Natural killer cell (primary cell): ENCODE measurements at regions not wholly inside any gene's neighbourhood (a gene's known extent, or its start where the extent isn't known, plus 50 kb on each side); places are given as distances from the start of the nearest gene placed in this dataset.
A peak's percentile ranks its signal among the peaks of the same experiment; 100 is the strongest.
"Not testable (repeated sequence)": the region's sequence is repeated elsewhere in the genome, so short reads cannot be mapped to it uniquely, and the experiment has no call there.

Experiments
- ATAC-seq, 3 donors: fragments of 150-1000 bp in 2 of 3; fragments of 200-7000 bp in 1 of 3; cut with Tn5 transposase; 1 replicate in 1 of 3; 2 replicates in 2 of 3; pipeline ENCODE4 v1.10.0; 2021; ENCODE audit warnings: mild to moderate bottlenecking in 2 of 3, moderate library complexity in 2 of 3
- DNase-seq, 2 donors: peaks; one replicate each; pipeline versions ENCODE4 v3.0.0 to v3.0.0-alpha.2; 2013 to 2021; ENCODE audit warnings: mixed read lengths in 1 of 2
- H3K27ac ChIP-seq: one replicate; pipeline ENCODE4 v1.5.1; 2013; ENCODE audit warnings: mild to moderate bottlenecking, low read length
- H3K27me3 ChIP-seq: one replicate; pipeline ENCODE4 v1.6.1; 2013; ENCODE audit warnings: low read length; ENCODE audit not compliant: control insufficient read depth, insufficient read depth
- H3K36me3 ChIP-seq: one replicate; pipeline ENCODE4 v1.6.1; 2013; ENCODE audit warnings: low read length; ENCODE audit not compliant: control insufficient read depth, insufficient read depth
- H3K4me1 ChIP-seq: one replicate; pipeline ENCODE4 v1.6.1; 2013; ENCODE audit warnings: low read length; ENCODE audit not compliant: control insufficient read depth, insufficient read depth
- H3K4me3 ChIP-seq: one replicate; pipeline ENCODE4 v1.5.1; 2013; ENCODE audit warnings: low read length
- H3K9me3 ChIP-seq: one replicate; pipeline ENCODE4 v1.6.1; 2013; ENCODE audit warnings: low read length; ENCODE audit not compliant: control insufficient read depth, insufficient read depth
- H3K27ac Mint-ChIP-seq, 2 donors: one replicate each; pipeline ENCODE4 v1.8.0; 2022; ENCODE audit warnings: mild to moderate bottlenecking in 2 of 2, mixed read lengths in 2 of 2, moderate library complexity in 1 of 2
- H3K27me3 Mint-ChIP-seq, 2 donors: one replicate each; pipeline ENCODE4 v1.8.0; 2022; ENCODE audit warnings: low read depth in 2 of 2, mixed read lengths in 2 of 2
- H3K36me3 Mint-ChIP-seq: one replicate; pipeline ENCODE4 v1.8.0; 2022; ENCODE audit warnings: mixed read lengths
- H3K4me1 Mint-ChIP-seq, 2 donors: one replicate each; pipeline ENCODE4 v1.8.0; 2022; ENCODE audit warnings: mixed read lengths in 2 of 2
- H3K4me3 Mint-ChIP-seq: one replicate; pipeline ENCODE4 v1.8.0; 2022; ENCODE audit warnings: mild to moderate bottlenecking, moderate library complexity, mixed read lengths
- H3K9me3 Mint-ChIP-seq, 2 donors: one replicate each; pipeline ENCODE4 v1.8.0; 2022; ENCODE audit warnings: mixed read lengths in 2 of 2
- WGBS: methylation state at CpG from one replicate; pipeline ENCODE4 v1.1.7; 2013; ENCODE audit warnings: missing lambda C conversion rate; ENCODE audit not compliant: insufficient coverage; 5-methylcytosine and 5-hydroxymethylcytosine counted together
- intact Hi-C: fragments of 100-400 bp; cut with micrococcal nuclease; formaldehyde crosslinking; loops from one replicate; pipeline ENCODE4 v1.14.2; 2022

DNA sequence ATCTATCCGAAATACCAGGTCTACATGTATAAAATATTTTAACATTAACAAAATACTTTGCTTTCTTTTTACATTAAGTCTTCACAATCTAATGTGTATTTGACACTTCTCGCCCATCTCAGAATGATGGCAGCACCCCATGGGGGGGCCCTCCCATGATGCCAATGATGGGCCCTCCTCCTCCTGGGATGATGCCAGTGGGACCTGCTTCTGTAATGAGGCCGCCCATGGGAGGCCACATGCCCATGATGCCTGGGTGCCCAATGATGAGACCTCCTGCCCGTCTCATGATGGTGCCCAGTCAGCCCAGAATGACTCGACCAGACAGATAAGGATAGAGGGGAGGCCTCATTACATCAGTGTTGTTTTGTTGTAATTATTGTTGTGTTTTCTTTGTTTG lies 110.5 kb downstream of the ART5 start:
- H3K36me3 ChIP-seq, DNase-seq, H3K4me3 ChIP-seq, H3K9me3 ChIP-seq, H3K27ac ChIP-seq, H3K9me3 Mint-ChIP-seq, H3K27me3 ChIP-seq, H3K27ac Mint-ChIP-seq, H3K4me1 ChIP-seq, intact Hi-C loops, H3K4me3 Mint-ChIP-seq, H3K36me3 Mint-ChIP-seq, H3K4me1 Mint-ChIP-seq, ATAC-seq: not testable (repeated sequence)
- peaks cover 10 to 14% of the 10 kb centered on the region in 2 donors for H3K27me3 Mint-ChIP-seq
- 85% methylated on average over 4 of the region's 5 CpGs for WGBS

DNA sequence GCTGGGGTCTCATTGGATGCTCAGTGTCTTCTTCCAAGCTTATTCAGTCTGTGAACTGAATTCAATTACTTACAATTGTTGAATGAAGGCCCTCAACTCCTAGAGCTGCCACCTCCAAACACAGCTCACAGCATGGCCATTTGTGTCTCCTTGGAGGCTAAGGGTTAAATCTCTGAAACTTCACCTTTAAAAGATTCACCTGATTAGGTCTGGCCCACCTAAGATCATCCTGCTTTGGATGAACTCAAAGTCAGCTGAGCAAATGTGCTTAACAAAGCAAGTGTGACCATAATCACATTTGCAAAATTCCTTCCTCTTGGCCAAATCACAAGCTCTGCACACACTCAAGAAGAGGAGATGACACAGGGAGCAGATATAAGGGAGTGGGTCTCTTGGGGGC lies 118.2 kb downstream of the ART5 start:
- H3K4me3 Mint-ChIP-seq, DNase-seq, H3K36me3 ChIP-seq, ATAC-seq, H3K9me3 Mint-ChIP-seq, H3K27ac Mint-ChIP-seq, H3K36me3 Mint-ChIP-seq, intact Hi-C loops, H3K4me1 ChIP-seq, H3K27ac ChIP-seq, H3K4me1 Mint-ChIP-seq, H3K27me3 ChIP-seq, H3K4me3 ChIP-seq, H3K9me3 ChIP-seq: not testable (repeated sequence)
- peaks cover 9 to 22% of the 10 kb centered on the region in 2 donors for H3K27me3 Mint-ChIP-seq

DNA sequence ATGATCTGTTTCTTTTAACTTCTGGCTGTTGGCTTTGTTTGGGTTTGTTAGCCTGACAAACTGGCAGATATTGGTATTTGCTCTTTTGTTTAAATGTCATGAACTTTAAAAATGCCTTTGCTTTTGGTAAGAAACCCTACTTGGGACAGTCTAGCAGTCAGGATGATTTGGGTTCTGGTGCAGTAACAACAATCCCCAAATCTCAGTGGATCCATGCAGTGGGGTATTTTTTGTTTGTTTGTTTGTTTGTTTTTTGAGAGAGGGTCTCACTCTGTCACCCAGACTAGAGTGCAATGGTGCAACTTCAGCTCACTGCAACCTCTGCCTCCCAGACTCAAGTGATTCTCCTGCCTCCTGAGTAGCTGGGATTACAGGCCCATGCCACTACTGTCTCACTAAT lies 120.9 kb downstream of the ART5 start:
- H3K4me1 ChIP-seq, H3K4me1 Mint-ChIP-seq, ATAC-seq, DNase-seq, H3K36me3 ChIP-seq, H3K4me3 Mint-ChIP-seq, H3K9me3 ChIP-seq, H3K36me3 Mint-ChIP-seq, H3K27ac Mint-ChIP-seq, intact Hi-C loops, H3K27ac ChIP-seq, H3K4me3 ChIP-seq, H3K9me3 Mint-ChIP-seq, H3K27me3 ChIP-seq: not testable (repeated sequence)
- H3K27me3 Mint-ChIP-seq: peaks cover 9 to 36% of the 10 kb centered on the region in 2 donors

DNA sequence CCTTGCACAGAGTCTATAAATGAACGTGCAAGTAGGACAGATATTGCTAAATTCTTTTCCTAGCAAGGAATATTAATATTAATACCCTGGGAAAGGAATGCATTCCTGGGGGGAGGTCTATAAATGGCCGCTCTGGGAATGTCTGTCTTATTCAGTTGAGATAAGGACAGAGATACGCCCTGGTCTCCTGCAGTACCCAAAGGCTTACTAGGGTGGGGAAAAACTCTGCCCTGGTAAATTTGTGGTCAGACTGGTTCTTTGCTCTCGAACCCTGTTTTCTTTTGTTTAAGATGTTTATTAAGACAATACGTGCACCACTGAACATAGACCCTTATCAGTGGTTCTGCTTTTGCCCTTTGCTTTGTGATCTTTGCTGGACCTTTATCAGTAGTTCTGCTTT lies 122.0 kb downstream of the ART5 start:
- H3K4me1 ChIP-seq, H3K27ac ChIP-seq, H3K36me3 ChIP-seq, H3K4me1 Mint-ChIP-seq, intact Hi-C loops, H3K27me3 ChIP-seq, DNase-seq, H3K27ac Mint-ChIP-seq, H3K9me3 Mint-ChIP-seq, H3K9me3 ChIP-seq, H3K4me3 ChIP-seq, H3K36me3 Mint-ChIP-seq, ATAC-seq, H3K4me3 Mint-ChIP-seq: not testable (repeated sequence)
- peaks cover 9 to 44% of the 10 kb centered on the region in 2 donors for H3K27me3 Mint-ChIP-seq
- WGBS: 83% methylated on average over 3 of the region's 5 CpGs

DNA sequence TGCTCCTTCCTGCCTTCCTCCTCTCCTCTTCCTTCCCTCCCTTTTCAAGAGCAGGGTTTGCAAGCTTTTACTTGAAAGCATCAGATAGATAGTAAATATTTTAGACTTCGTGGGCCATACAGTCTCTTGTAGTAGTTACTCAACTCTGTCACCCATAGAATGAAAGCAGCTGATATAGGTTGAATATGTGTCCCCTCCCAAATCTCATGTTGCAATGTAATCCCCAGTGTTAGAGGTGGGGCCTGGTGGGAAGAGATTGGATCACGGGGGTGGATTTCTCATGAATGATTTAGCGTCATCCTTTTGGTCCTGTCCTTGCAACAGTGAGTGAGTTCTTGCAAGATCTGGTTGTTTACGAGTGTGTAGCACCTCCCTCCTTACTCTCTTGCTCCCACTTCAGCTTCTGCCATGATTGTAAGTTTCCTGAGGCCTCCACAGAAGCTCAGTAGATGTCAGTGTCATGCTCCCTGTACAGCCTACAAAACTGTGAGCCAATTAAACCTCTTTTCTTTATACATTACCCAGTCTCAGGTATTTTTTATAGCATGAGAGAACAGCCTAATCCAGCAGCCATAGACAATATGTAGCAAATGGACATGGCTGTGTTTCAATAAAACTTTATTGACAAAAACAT lies 124.7 kb downstream of the ART5 start:
- H3K27ac Mint-ChIP-seq, H3K36me3 ChIP-seq, H3K4me1 Mint-ChIP-seq, H3K4me3 Mint-ChIP-seq, H3K4me1 ChIP-seq, H3K9me3 Mint-ChIP-seq, H3K9me3 ChIP-seq, H3K27me3 ChIP-seq, H3K4me3 ChIP-seq, intact Hi-C loops, ATAC-seq, H3K36me3 Mint-ChIP-seq, DNase-seq, H3K27ac ChIP-seq: not testable (repeated sequence)
- WGBS: 74% methylated on average over 3 of the region's 4 CpGs
- H3K27me3 Mint-ChIP-seq: peaks cover 12 to 46% of the 10 kb centered on the region in 2 donors

DNA sequence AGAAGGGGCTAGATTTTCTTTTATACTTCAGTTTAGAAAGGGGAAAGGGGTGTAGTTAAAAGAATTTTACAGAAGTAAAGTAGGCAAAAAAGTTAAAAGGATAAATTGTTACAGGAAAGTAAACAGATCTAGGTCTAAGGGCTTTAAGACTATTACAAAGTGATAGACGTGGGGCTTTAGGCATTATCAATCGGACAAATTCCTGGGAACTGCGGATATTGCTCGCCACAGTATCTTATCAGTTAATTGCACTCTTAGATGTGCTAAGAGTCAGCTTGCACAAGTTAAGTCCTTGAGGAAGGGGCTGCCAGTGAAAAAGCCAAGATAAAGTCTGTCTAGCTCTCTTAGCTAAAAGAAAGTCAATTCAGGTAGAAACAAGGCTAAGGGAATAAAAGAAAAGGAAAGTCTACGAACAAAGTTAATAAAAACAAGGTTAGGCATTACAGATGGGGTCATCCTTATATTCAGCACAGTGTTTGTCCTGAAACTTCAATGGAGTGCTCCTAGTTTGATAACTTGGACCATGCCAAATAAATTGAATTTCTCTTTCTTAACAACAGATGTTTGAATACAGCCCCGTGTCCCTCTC lies 125.4 kb downstream of the ART5 start:
- H3K4me3 Mint-ChIP-seq, intact Hi-C loops, ATAC-seq, H3K36me3 Mint-ChIP-seq, H3K9me3 ChIP-seq, H3K4me3 ChIP-seq, H3K4me1 Mint-ChIP-seq, H3K4me1 ChIP-seq, H3K27me3 ChIP-seq, H3K36me3 ChIP-seq, H3K27ac Mint-ChIP-seq, H3K27ac ChIP-seq, DNase-seq, H3K9me3 Mint-ChIP-seq: not testable (repeated sequence)
- WGBS: 55% methylated on average over 4 of the region's 6 CpGs
- peaks cover 12 to 52% of the 10 kb centered on the region in 2 donors for H3K27me3 Mint-ChIP-seq

DNA sequence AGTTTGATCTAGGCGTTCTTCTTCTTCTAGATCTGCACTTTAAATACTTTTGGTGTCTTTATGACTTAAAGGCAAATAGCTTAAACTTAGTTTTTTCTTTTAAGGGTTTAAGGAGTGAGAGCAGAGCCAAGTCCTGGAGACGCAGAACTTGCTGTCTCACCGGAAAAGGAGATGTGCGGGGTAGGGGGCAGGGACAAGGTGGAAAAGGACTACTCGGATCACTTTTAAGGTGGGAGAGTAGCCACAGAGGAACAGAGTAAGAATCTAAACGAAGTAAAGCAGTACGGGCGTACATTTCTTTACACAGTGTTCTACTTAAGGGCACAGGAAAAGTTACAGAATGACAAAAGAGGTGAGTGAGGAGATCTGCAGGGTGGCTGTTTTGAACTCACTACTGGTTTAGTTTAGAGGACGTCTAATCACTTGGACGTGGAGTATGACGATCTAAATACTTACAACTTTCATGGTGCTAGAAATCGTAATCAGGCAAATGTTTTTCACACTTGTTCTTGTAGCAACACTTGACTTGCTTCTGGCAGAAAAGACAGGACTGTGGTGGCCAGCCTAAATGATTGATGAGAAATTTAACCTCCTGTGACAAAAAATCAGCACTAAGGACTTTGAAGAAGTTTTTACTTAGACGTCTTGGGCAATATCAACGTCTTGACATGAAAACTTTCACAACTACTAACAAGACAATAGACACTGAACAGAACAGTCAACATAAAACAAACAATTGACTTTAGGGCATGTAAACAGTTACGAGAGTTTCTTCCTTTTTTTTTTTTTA lies 127.0 kb downstream of the ART5 start:
- H3K9me3 Mint-ChIP-seq, H3K27ac ChIP-seq, H3K4me3 Mint-ChIP-seq, H3K4me1 ChIP-seq, H3K27me3 ChIP-seq, H3K27ac Mint-ChIP-seq, intact Hi-C loops, ATAC-seq, H3K36me3 ChIP-seq, H3K36me3 Mint-ChIP-seq, H3K4me1 Mint-ChIP-seq, H3K4me3 ChIP-seq, H3K9me3 ChIP-seq, DNase-seq: not testable (repeated sequence)
- H3K27me3 Mint-ChIP-seq: peaks cover 17 to 64% of the 10 kb centered on the region in 2 donors
- WGBS: 76% methylated on average over 15 of the region's 15 CpGs

DNA sequence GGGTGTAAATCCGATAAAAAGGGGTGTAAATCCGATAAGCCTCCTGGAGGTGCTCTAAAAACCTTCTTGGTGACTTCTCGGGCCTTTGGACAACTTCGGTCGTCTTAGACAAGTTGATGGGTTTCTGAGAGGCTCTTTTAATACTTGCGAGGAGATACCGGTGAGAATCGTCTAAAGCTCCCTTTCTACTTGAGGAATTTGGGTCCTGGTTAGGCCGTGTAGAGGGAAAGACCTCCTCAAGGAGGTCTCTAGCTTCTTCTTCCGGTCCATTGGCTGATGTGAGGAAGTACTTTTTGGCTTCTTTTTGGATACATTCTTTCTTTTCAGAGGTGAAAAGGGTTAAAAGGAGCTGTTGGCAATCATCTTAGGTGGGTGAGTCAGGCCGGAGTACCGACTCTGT lies 128.5 kb downstream of the ART5 start:
- H3K4me1 Mint-ChIP-seq, H3K36me3 Mint-ChIP-seq, H3K27me3 ChIP-seq, H3K9me3 Mint-ChIP-seq, H3K4me1 ChIP-seq, ATAC-seq, H3K9me3 ChIP-seq, H3K4me3 ChIP-seq, intact Hi-C loops, H3K4me3 Mint-ChIP-seq, H3K36me3 ChIP-seq, H3K27ac Mint-ChIP-seq, H3K27ac ChIP-seq: not testable (repeated sequence)
- WGBS: 86% methylated on average over 10 of the region's 12 CpGs
- peaks cover 10 to 54% of the 10 kb centered on the region in 2 donors for H3K27me3 Mint-ChIP-seq
- DNase-seq: peak in 1 of 2 donors; percentile 6
